Suprapubic skin (tissue), 4 donors: ENCODE measurements at regions not wholly inside any gene's neighbourhood (a gene's known extent, or its start where the extent isn't known, plus 50 kb on each side); places are given as distances from the start of the nearest gene placed in this dataset.

Experiments used
- DNase-seq, 2 donors: peaks; one replicate each; pipeline ENCODE4 v3.0.0-alpha.2; 2019; ENCODE audit warnings: low spot score in 2 of 2
- H3K27ac ChIP-seq: fragments of 200-600 bp; sonication (generic); one replicate; pipeline ENCODE4 v1.5.1; 2019
- H3K27me3 ChIP-seq: fragments of 200-600 bp; sonication (generic); one replicate; pipeline ENCODE4 v1.5.1; 2019
- H3K36me3 ChIP-seq: fragments of 200-600 bp; sonication (generic); one replicate; pipeline ENCODE4 v1.5.1; 2019
- H3K4me1 ChIP-seq: fragments of 200-600 bp; sonication (generic); one replicate; pipeline ENCODE4 v1.5.1; 2019
- H3K4me3 ChIP-seq: fragments of 200-600 bp; sonication (generic); one replicate; pipeline ENCODE4 v1.5.1; 2019; ENCODE audit warnings: mild to moderate bottlenecking
- H3K9me3 ChIP-seq: fragments of 200-600 bp; sonication (generic); one replicate; pipeline ENCODE4 v1.5.1; 2019
- EP300 ChIP-seq: sonication (generic); formaldehyde crosslinking; IDR thresholded peaks from one replicate; pipeline ENCODE4 v1.6.1; 2017; ENCODE audit warnings: antibody characterized with exemption
- POLR2A ChIP-seq, 2 donors: fragments of 450-650 bp; IDR thresholded peaks; one replicate each; pipeline ENCODE4 v1.6.1; 2017; ENCODE audit warnings: antibody characterized with exemption in 2 of 2, mild to moderate bottlenecking in 2 of 2, moderate library complexity in 2 of 2
- POLR2AphosphoS5 ChIP-seq, 3 donors: sonication (generic); formaldehyde crosslinking; IDR thresholded peaks; one replicate each; pipeline ENCODE4 v1.6.1; 2017; ENCODE audit warnings: antibody characterized with exemption in 3 of 3
- WGBS: methylation state at CpG from one replicate; pipeline ENCODE4 v1.1.5; 2018; 5-methylcytosine and 5-hydroxymethylcytosine counted together
- TF ChIP-seq, protein P1 (sequence below), 2 donors: fragments of 200-600 bp in 1 of 2; fragments of 450-650 bp in 1 of 2; sonication (generic) in 1 of 2; IDR thresholded peaks; one replicate each; pipeline ENCODE4 v1.5.1; 2016 to 2019; ENCODE audit warnings: antibody characterized with exemption in 2 of 2, mild to moderate bottlenecking in 1 of 2, moderate library complexity in 1 of 2

DNA sequence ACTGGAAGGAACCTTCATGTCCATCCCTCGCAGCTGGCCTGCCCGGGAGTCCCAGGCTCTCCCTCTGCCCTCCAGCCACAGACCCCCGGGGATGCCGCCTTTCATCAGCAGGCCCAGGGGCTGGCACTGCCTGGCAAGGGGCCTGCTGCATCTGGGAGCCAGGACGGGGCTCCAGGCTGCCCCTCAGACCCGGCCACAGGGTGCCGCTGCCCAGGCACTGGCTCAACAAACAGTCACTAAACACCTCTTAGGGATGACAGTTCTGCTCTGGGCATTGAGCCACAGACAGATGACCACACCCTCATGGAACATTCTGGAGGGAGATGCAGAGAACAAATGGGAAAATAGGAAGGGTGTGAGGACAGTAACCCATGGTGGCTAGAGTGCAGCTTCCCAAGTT is 109.3 kb downstream of the HMX1 start:
- Histone ChIP-seq H3K27ac (no peak overlapping the region), H3K9me3 (no peaks in the 10 kb centered on the region), H3K4me3 (no peak overlapping the region), H3K27me3 (peaks cover 45% of the 10 kb centered on the region), H3K36me3 (no peaks in the 10 kb centered on the region), H3K4me1 (no peaks in the 10 kb centered on the region)
- 62% methylated on average over 7 of the region's 7 CpGs for WGBS
- DNase-seq = peak in 1 of 2 donors; percentile 50
- TF ChIP-seq POLR2A (IDR thresholded peaks at IDR 0.05) = no peak
- no peak for TF ChIP-seq POLR2AphosphoS5 (IDR thresholded peaks at IDR 0.05)
- TF ChIP-seq, protein P1, sequence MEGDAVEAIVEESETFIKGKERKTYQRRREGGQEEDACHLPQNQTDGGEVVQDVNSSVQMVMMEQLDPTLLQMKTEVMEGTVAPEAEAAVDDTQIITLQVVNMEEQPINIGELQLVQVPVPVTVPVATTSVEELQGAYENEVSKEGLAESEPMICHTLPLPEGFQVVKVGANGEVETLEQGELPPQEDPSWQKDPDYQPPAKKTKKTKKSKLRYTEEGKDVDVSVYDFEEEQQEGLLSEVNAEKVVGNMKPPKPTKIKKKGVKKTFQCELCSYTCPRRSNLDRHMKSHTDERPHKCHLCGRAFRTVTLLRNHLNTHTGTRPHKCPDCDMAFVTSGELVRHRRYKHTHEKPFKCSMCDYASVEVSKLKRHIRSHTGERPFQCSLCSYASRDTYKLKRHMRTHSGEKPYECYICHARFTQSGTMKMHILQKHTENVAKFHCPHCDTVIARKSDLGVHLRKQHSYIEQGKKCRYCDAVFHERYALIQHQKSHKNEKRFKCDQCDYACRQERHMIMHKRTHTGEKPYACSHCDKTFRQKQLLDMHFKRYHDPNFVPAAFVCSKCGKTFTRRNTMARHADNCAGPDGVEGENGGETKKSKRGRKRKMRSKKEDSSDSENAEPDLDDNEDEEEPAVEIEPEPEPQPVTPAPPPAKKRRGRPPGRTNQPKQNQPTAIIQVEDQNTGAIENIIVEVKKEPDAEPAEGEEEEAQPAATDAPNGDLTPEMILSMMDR (IDR thresholded peaks at IDR 0.05) = no peak

DNA sequence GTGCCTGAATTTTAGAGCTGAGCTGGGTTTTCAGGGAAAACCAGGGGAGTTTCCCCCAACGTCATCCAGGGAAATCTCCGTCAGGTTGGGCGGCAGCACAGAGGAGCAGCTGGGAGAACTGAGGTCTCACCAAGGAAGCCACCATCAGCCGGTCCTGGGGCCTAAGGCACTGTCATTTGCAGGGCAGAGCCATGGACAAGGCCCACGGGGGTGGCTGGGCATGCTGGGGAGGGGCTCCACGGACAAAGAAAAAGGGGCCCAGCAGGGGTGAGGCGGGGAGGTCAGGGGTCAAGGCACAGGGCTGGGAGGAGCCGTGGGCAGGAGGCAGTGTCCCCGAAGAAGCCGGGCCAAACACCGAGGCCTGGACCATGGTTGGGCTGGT is 109.8 kb downstream of the HMX1 start:
- no peaks in the 10 kb centered on the region for H3K4me1 ChIP-seq
- no peak overlapping the region for H3K4me3 ChIP-seq
- 60% methylated on average over 11 of the region's 11 CpGs for WGBS
- DNase-seq = peak; percentile 47 to 73
- peaks cover 45% of the 10 kb centered on the region for H3K27me3 ChIP-seq
- no peak for TF ChIP-seq POLR2A (IDR thresholded peaks at IDR 0.05)
- no peak for TF ChIP-seq POLR2AphosphoS5 (IDR thresholded peaks at IDR 0.05)
- TF ChIP-seq, protein P1 (IDR thresholded peaks at IDR 0.05) = no peak
- no peak for TF ChIP-seq EP300
- no peaks in the 10 kb centered on the region for H3K36me3 ChIP-seq
- no peak overlapping the region for H3K27ac ChIP-seq
- H3K9me3 ChIP-seq = no peaks in the 10 kb centered on the region

DNA sequence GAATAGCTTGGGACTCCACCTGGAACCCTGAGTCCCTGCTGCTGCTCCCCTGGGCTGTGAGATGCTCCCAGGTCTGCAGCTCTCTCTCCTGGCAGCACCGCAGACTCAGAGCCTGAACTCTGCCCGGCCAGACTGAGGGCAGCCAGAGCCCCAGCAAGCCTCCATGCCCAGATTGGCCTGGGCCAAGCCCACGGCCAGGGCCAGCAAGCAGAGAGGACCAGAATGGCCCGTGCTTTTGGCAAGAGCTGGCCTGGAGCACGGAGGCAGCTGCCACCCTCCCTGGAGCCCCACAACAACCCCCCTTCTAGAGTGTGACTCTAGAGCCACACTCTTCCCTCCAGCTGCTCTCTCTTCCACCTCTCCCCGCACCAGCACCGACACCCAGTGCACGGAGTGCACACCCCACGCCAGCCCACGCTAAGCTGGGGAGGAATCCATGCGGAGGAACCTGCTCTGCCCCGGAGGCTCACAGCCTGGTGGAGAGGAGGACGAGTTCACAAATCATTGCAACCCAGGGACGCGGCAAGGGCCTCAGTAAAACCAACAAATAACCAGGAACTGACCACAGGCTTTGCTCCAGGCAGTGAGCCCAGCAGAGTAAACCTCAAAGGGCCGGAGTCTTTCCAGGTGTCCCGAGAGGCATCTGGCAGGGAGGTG is 110.3 kb downstream of the HMX1 start:
- peaks cover 40% of the 10 kb centered on the region for H3K27me3 ChIP-seq
- no peaks in the 10 kb centered on the region for H3K9me3 ChIP-seq
- H3K4me1 ChIP-seq = no peaks in the 10 kb centered on the region
- TF ChIP-seq POLR2A (IDR thresholded peaks at IDR 0.05) (no peak), EP300 (no peak), POLR2AphosphoS5 (IDR thresholded peaks at IDR 0.05) (no peak)
- TF ChIP-seq, protein P1 (IDR thresholded peaks at IDR 0.05) = no peak
- peak; percentile 43 to 67 for DNase-seq
- H3K27ac ChIP-seq = no peak overlapping the region
- H3K36me3 ChIP-seq = no peaks in the 10 kb centered on the region
- no peak overlapping the region for H3K4me3 ChIP-seq
- 34% methylated on average over 11 of the region's 17 CpGs for WGBS

DNA sequence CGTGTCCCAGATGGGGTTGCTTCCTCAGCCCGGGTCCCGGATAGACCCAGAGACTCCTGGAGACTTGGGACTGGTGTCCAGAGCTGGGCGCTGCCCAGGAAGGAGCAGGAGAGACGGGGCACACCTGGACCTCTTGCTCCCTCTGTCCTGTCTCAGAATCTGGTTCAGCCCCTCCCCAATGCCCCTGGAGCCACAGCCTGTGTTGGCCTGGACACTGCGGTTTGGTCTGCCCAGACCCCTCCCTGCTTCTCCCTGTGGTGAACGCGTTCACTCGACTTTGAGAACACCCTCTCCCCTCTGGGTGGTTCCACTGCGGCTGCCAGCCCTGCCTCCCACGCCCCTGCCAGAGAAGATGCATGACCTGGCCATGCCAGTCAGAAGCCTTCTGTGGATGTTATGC is 111.1 kb downstream of the HMX1 start:
- TF ChIP-seq EP300 = no peak
- TF ChIP-seq POLR2A (IDR thresholded peaks at IDR 0.05) = no peak

DNA sequence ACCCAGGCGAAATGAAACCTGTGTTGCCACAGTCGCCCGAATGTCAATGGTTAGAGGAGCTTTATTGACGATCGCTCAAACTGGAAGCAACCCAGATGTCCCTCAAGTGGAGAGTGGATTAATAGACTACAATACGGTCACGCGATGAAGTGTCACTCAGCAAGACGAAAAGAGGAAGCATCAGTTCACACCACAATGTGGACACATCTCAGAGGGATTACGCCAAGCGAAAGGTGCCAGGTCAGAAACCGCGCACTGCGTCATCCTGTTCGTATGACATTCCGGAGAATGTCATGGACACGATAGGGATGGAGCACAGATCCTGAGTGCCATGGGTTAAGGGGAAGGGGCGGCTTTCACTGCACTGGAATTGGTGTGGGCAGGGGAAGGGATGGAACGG is 111.7 kb downstream of the HMX1 start:
- peak; percentile 13 to 20 for DNase-seq
- no peak overlapping the region for H3K27ac ChIP-seq
- TF ChIP-seq EP300 (no peak), POLR2AphosphoS5 (IDR thresholded peaks at IDR 0.05) (no peak)
- TF ChIP-seq, protein P1 (IDR thresholded peaks at IDR 0.05) = no peak
- no peaks in the 10 kb centered on the region for H3K36me3 ChIP-seq
- H3K27me3 ChIP-seq = peaks cover 30% of the 10 kb centered on the region
- H3K9me3 ChIP-seq = no peaks in the 10 kb centered on the region
- H3K4me3 ChIP-seq = no peak overlapping the region
- H3K4me1 ChIP-seq = no peaks in the 10 kb centered on the region
- WGBS = 85% methylated on average over 19 of the region's 19 CpGs

More for the DNA sequence above, 111.1 kb downstream of the HMX1 start:
- H3K9me3 ChIP-seq = no peaks in the 10 kb centered on the region
- no peak overlapping the region for H3K27ac ChIP-seq
- no peaks in the 10 kb centered on the region for H3K36me3 ChIP-seq
- no peak overlapping the region for H3K4me3 ChIP-seq
- H3K27me3 ChIP-seq = peaks cover 32% of the 10 kb centered on the region
- no peaks in the 10 kb centered on the region for H3K4me1 ChIP-seq
- WGBS = 73% methylated on average over 11 of the region's 11 CpGs
- DNase-seq = peak; percentile 42 to 58

DNA sequence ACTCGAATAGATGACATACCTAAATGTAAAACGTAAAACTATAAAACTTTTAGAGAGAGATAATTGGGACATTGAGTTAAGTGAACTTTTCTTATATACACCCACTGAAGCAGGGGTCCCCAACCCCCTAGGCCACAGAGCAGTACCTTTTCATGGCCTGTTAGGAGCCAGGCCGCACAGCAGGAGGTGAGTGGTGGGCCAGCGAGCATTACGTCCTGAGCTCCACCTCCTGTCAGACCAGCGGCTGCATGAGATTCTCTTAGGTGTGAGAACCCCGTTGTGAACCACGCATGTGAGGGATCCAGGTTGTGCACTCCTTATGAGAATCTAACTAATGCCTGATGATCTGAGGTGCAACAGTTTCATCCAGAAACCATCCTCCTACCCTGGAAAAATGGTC is 114.8 kb downstream of the HMX1 start:
- H3K4me3 ChIP-seq = no peak overlapping the region
- no peaks in the 10 kb centered on the region for H3K36me3 ChIP-seq
- H3K27me3 ChIP-seq = peaks cover 9% of the 10 kb centered on the region
- TF ChIP-seq POLR2A (IDR thresholded peaks at IDR 0.05) (no peak), POLR2AphosphoS5 (IDR thresholded peaks at IDR 0.05) (no peak), EP300 (no peak)
- TF ChIP-seq, protein P1 (IDR thresholded peaks at IDR 0.05) = no peak
- no peak overlapping the region for H3K27ac ChIP-seq
- no peaks in the 10 kb centered on the region for H3K4me1 ChIP-seq
- DNase-seq = peak; percentile 19 to 56
- H3K9me3 ChIP-seq = no peaks in the 10 kb centered on the region
- 59% methylated on average over 8 of the region's 8 CpGs for WGBS
